ENCODE measurements at regions not wholly inside any gene's neighbourhood (a gene's known extent, or its start where the extent isn't known, plus 50 kb on each side); places are given as distances from the start of the nearest gene placed in this dataset.

DNA sequence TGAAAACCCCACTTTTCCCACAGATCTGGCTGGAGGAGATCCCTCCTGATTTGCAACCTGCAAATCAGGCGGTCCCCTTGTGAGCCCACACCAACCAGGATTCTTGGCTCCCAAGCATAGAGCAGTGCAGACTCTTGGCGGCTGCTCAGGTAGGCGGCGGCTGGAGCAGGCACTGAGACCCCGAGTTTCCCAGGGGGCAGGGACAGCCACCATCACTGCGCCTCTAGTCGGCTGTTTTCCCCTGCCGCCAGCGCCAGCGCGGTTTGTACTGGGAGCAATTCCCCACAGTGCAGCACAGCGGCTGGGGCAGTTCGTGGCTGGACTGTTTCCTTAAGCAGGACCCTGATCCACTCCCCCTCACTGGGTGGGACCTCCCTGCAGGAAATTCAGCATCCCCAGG, 323.3 kb downstream of the TRIB2 start:
- ChIA-PET CTCF (no interaction called here), POLR2A (no interaction called here)
- TF ChIP-seq YY1 (tag by site-specific recombination; IDR thresholded peaks at IDR 0.05) (no peak), ZBTB8A (tag by site-specific recombination; IDR thresholded peaks at IDR 0.05) (no peak), ZNF121 (tag by site-specific recombination; IDR thresholded peaks at IDR 0.05) (no peak), BCL6B (tag by site-specific recombination; IDR thresholded peaks at IDR 0.05) (no peak), ZNF544 (tag by site-specific recombination; IDR thresholded peaks at IDR 0.05) (no peak), ZNF169 (tag by site-specific recombination; IDR thresholded peaks at IDR 0.05) (no peak), ZNF10 (tag by site-specific recombination; IDR thresholded peaks at IDR 0.05) (no peak), ZBTB26 (tag by site-specific recombination; optimal IDR thresholded peaks at IDR 0.05) (no peak), ZNF416 (tag by site-specific recombination; IDR thresholded peaks at IDR 0.05) (no peak), ZNF549 (tag by site-specific recombination; IDR thresholded peaks at IDR 0.05) (no peak), ZNF362 (tag by site-specific recombination; IDR thresholded peaks at IDR 0.05) (no peak), ZNF558 (tag by site-specific recombination; IDR thresholded peaks at IDR 0.05) (no peak), ZNF639 (tag by site-specific recombination; IDR thresholded peaks at IDR 0.05) (no peak), HOXD13 (CRISPR knock-in tag; IDR thresholded peaks at IDR 0.05; ENCODE audit: borderline replicate concordance) (no peak), ZNF266 (tag by site-specific recombination; IDR thresholded peaks at IDR 0.05; ENCODE audit: low read depth) (no peak), TSHZ1 (tag by site-specific recombination; IDR thresholded peaks at IDR 0.05; ENCODE audit: borderline replicate concordance) (no peak), ZNF184 (tag by site-specific recombination; IDR thresholded peaks at IDR 0.05) (no peak)
- TF ChIP-seq, protein P1, sequence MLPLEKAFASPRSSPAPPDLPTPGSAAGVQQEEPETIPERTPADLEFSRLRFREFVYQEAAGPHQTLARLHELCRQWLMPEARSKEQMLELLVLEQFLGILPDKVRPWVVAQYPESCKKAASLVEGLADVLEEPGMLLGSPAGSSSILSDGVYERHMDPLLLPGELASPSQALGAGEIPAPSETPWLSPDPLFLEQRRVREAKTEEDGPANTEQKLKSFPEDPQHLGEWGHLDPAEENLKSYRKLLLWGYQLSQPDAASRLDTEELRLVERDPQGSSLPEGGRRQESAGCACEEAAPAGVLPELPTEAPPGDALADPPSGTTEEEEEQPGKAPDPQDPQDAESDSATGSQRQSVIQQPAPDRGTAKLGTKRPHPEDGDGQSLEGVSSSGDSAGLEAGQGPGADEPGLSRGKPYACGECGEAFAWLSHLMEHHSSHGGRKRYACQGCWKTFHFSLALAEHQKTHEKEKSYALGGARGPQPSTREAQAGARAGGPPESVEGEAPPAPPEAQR (tag by site-specific recombination; IDR thresholded peaks at IDR 0.05), result no peak
- TF ChIP-seq, protein P2, sequence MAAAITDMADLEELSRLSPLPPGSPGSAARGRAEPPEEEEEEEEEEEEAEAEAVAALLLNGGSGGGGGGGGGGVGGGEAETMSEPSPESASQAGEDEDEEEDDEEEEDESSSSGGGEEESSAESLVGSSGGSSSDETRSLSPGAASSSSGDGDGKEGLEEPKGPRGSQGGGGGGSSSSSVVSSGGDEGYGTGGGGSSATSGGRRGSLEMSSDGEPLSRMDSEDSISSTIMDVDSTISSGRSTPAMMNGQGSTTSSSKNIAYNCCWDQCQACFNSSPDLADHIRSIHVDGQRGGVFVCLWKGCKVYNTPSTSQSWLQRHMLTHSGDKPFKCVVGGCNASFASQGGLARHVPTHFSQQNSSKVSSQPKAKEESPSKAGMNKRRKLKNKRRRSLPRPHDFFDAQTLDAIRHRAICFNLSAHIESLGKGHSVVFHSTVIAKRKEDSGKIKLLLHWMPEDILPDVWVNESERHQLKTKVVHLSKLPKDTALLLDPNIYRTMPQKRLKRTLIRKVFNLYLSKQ (tag by site-specific recombination; IDR thresholded peaks at IDR 0.05; ENCODE audit: borderline replicate concordance), result no peak
- Histone ChIP-seq H3K36me3 (ENCODE audit: control insufficient read depth in 2 of 2, insufficient read depth in 1 of 2, low read length in 2 of 2) (no peaks in the 10 kb centered on the region), H3K4me3 (ENCODE audit: low read depth, low read length) (no peak overlapping the region), H3K4me1 (ENCODE audit: control insufficient read depth, insufficient read depth, low read length) (no peaks in the 10 kb centered on the region), H3K9me3 (ENCODE audit: control insufficient read depth, insufficient read depth, low read depth, low read length) (no peaks in the 10 kb centered on the region), H3K27ac (ENCODE audit: extremely low read depth, low read depth, low read length) (no peak overlapping the region)
